ENCODE measurements at regions not wholly inside any gene's neighbourhood (a gene's known extent, or its start where the extent isn't known, plus 50 kb on each side); places are given as distances from the start of the nearest gene placed in this dataset.

DNA sequence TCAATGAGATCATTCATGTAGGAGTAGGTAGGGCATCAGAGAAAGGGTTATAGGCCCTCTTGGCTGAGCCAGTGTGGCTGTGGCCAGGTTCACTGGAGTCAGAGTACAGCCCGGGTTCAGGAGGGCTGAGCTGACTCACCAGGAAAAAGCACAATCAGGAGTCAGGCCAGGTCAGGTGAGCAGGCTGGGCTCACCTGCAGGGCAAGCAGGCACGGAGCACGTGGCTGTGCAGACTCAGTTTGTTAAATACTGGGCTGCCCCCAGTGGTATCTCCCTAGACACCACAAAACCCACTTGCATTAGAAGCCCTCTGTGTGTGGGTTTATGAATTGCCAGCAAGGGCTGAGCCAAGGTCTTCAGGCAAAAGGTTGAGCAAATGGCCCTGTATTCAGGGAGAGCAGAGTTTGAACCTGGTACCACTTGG lies 122.1 kb upstream of the SERBP1 start:
- TF ChIP-seq, protein P1, sequence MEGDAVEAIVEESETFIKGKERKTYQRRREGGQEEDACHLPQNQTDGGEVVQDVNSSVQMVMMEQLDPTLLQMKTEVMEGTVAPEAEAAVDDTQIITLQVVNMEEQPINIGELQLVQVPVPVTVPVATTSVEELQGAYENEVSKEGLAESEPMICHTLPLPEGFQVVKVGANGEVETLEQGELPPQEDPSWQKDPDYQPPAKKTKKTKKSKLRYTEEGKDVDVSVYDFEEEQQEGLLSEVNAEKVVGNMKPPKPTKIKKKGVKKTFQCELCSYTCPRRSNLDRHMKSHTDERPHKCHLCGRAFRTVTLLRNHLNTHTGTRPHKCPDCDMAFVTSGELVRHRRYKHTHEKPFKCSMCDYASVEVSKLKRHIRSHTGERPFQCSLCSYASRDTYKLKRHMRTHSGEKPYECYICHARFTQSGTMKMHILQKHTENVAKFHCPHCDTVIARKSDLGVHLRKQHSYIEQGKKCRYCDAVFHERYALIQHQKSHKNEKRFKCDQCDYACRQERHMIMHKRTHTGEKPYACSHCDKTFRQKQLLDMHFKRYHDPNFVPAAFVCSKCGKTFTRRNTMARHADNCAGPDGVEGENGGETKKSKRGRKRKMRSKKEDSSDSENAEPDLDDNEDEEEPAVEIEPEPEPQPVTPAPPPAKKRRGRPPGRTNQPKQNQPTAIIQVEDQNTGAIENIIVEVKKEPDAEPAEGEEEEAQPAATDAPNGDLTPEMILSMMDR (IDR thresholded peaks at IDR 0.05) = no peak
- TF ChIP-seq POLR2A (IDR thresholded peaks at IDR 0.05) = no peak
- no peak for TF ChIP-seq POLR2AphosphoS5 (IDR thresholded peaks at IDR 0.05)
- no peak for TF ChIP-seq EP300 (IDR thresholded peaks at IDR 0.05)
